CD4-positive, alpha-beta memory T cell (primary cell): ENCODE measurements at regions not wholly inside any gene's neighbourhood (a gene's known extent, or its start where the extent isn't known, plus 50 kb on each side); places are given as distances from the start of the nearest gene placed in this dataset.
A peak's percentile ranks its signal among the peaks of the same experiment; 100 is the strongest.

Source experiments
- CTCF ChIA-PET: fragments of 350-600 bp; sonication (Branson Sonifier 250); formaldehyde crosslinking; loops from one replicate; lab custom pipeline; 2021; ENCODE audit warnings: inconsistent platforms; ENCODE audit not compliant: partially characterized antibody; lab: Charles Lee
- POLR2A ChIA-PET: fragments of 350-600 bp; sonication (Branson Sonifier 250); formaldehyde crosslinking; loops from one replicate; lab custom pipeline; 2021; ENCODE audit not compliant: partially characterized antibody; lab: Charles Lee
- DNase-seq, 5 donors: peaks; one replicate each; pipeline versions ENCODE4 v3.0.0 to v3.0.0-alpha.2; 2020 to 2022; ENCODE audit warnings: mixed read lengths in 1 of 5
- H3K27ac ChIP-seq: one replicate; pipeline ENCODE4 v1.7.0; 2013; ENCODE audit warnings: low read depth, low read length
- H3K27me3 ChIP-seq: 2 replicates; pipeline ENCODE4 v1.7.0; 2013; ENCODE audit warnings: mild to moderate bottlenecking, low read length, moderate library complexity; ENCODE audit not compliant: insufficient read depth
- H3K36me3 ChIP-seq: 2 replicates; pipeline ENCODE4 v1.7.0; 2013; ENCODE audit warnings: mild to moderate bottlenecking, low read length, moderate library complexity; ENCODE audit not compliant: insufficient read depth
- H3K4me1 ChIP-seq: 2 replicates; pipeline ENCODE4 v1.7.0; 2013; ENCODE audit warnings: mild to moderate bottlenecking, low read length, moderate library complexity; ENCODE audit not compliant: insufficient read depth
- H3K4me3 ChIP-seq, 2 donors: one replicate each; pipeline ENCODE4 v1.7.0; 2013; ENCODE audit warnings: low read length in 2 of 2, mild to moderate bottlenecking in 1 of 2
- H3K9me3 ChIP-seq, 2 donors: one replicate each; pipeline ENCODE4 v1.7.0; 2013; ENCODE audit warnings: low read length in 2 of 2, control low read depth in 1 of 2; ENCODE audit not compliant: control insufficient read depth in 1 of 2
- H3K27ac Mint-ChIP-seq, 7 donors: one replicate each; pipeline ENCODE4 v1.8.0; 2020 to 2021; ENCODE audit warnings: mixed read lengths in 7 of 7, mild to moderate bottlenecking in 6 of 7, inconsistent platforms in 3 of 7, moderate library complexity in 3 of 7
- H3K27me3 Mint-ChIP-seq, 2 donors: one replicate each; pipeline ENCODE4 v1.8.0; 2020 to 2021; ENCODE audit warnings: mixed read lengths in 2 of 2
- H3K36me3 Mint-ChIP-seq, 2 donors: one replicate each; pipeline ENCODE4 v1.8.0; 2020 to 2021; ENCODE audit warnings: mixed read lengths in 2 of 2, inconsistent platforms in 1 of 2, mild to moderate bottlenecking in 1 of 2
- H3K4me1 Mint-ChIP-seq, 4 donors: one replicate each; pipeline ENCODE4 v1.8.0; 2020 to 2021; ENCODE audit warnings: mixed read lengths in 4 of 4, mild to moderate bottlenecking in 1 of 4
- H3K4me3 Mint-ChIP-seq, 8 donors: one replicate each; pipeline ENCODE4 v1.8.0; 2020 to 2021; ENCODE audit warnings: mixed read lengths in 8 of 8, mild to moderate bottlenecking in 7 of 8, moderate library complexity in 6 of 8, inconsistent platforms in 3 of 8
- H3K9me3 Mint-ChIP-seq, 8 donors: one replicate each; pipeline ENCODE4 v1.8.0; 2020 to 2021; ENCODE audit warnings: mixed read lengths in 8 of 8, mild to moderate bottlenecking in 5 of 8, inconsistent platforms in 3 of 8, moderate library complexity in 1 of 8
- intact Hi-C: fragments of 100-400 bp; cut with micrococcal nuclease; formaldehyde crosslinking; loops from one replicate; pipeline ENCODE4 v1.15.1; 2023

GRCh38 chr1:228987736-228988506 lies 252.6 kb downstream of the RHOU start:
- ChIA-PET POLR2A (no interaction called here), CTCF (no interaction called here)
- no peak overlapping the region for H3K4me3 ChIP-seq
- H3K27me3 ChIP-seq = no peaks in the 10 kb centered on the region
- intact Hi-C loops = no loop called here
- Mint-ChIP-seq H3K36me3 (no peaks in the 10 kb centered on the region), H3K4me1 (peaks cover 0 to 9% (median 3%) of the 10 kb centered on the region in 4 donors), H3K9me3 (no peaks in the 10 kb centered on the region), H3K27ac (no peak overlapping the region), H3K4me3 (no peak overlapping the region), H3K27me3 (no peaks in the 10 kb centered on the region)
- H3K9me3 ChIP-seq = no peaks in the 10 kb centered on the region
- no peak for DNase-seq
- H3K36me3 ChIP-seq = no peaks in the 10 kb centered on the region
- H3K27ac ChIP-seq = no peak overlapping the region
- no peaks in the 10 kb centered on the region for H3K4me1 ChIP-seq

GRCh38 chr1:228988664-228989063 lies 253.4 kb downstream of the RHOU start:
- peak overlapping the region in 1 of 7 donors; percentile 6 for H3K27ac Mint-ChIP-seq
- H3K27me3 ChIP-seq = no peaks in the 10 kb centered on the region
- no peaks in the 10 kb centered on the region for H3K36me3 ChIP-seq
- H3K9me3 ChIP-seq = no peaks in the 10 kb centered on the region
- H3K4me1 ChIP-seq = no peaks in the 10 kb centered on the region
- no peak for DNase-seq
- H3K4me1 Mint-ChIP-seq = peaks cover 0 to 9% (median 3%) of the 10 kb centered on the region in 4 donors
- ChIA-PET CTCF (no interaction called here), POLR2A (no interaction called here)
- no peak overlapping the region for H3K27ac ChIP-seq
- H3K4me3 Mint-ChIP-seq = no peak overlapping the region
- no peaks in the 10 kb centered on the region for H3K27me3 Mint-ChIP-seq
- no peaks in the 10 kb centered on the region for H3K36me3 Mint-ChIP-seq
- intact Hi-C loops = no loop called here
- no peak overlapping the region for H3K4me3 ChIP-seq
- H3K9me3 Mint-ChIP-seq = no peaks in the 10 kb centered on the region

- peaks cover 0 to 9% (median 3%) of the 10 kb centered on the region in 4 donors for H3K4me1 Mint-ChIP-seq
Measured at GRCh38 chr1:228989176-228989575, 253.9 kb downstream of the RHOU start.

GRCh38 chr1:228989676-228989991 lies 254.4 kb downstream of the RHOU start:
- H3K27ac Mint-ChIP-seq = peak overlapping the region in 1 of 7 donors; percentile 23
- CTCF ChIA-PET = interaction anchor here (1.2 kb wide), 1 partner anchor 99 kb away, joined by 4 read pairs; no protein-coding TSS in a partner anchor
- Histone ChIP-seq H3K9me3 (no peaks in the 10 kb centered on the region), H3K4me3 (no peak overlapping the region), H3K27ac (no peak overlapping the region), H3K36me3 (no peaks in the 10 kb centered on the region), H3K4me1 (no peaks in the 10 kb centered on the region), H3K27me3 (no peaks in the 10 kb centered on the region)
- no peaks in the 10 kb centered on the region for H3K36me3 Mint-ChIP-seq
- DNase-seq = no peak
- no peaks in the 10 kb centered on the region for H3K9me3 Mint-ChIP-seq
- peaks cover 0 to 9% (median 3%) of the 10 kb centered on the region in 4 donors for H3K4me1 Mint-ChIP-seq
- H3K27me3 Mint-ChIP-seq = no peaks in the 10 kb centered on the region
- intact Hi-C loops = no loop called here
- H3K4me3 Mint-ChIP-seq = no peak overlapping the region
- POLR2A ChIA-PET = no interaction called here

More at GRCh38 chr1:228989176-228989575, 253.9 kb downstream of the RHOU start:
- Mint-ChIP-seq H3K27me3 (no peaks in the 10 kb centered on the region), H3K9me3 (no peaks in the 10 kb centered on the region), H3K27ac (no peak overlapping the region), H3K36me3 (no peaks in the 10 kb centered on the region), H3K4me3 (no peak overlapping the region)
- H3K4me1 ChIP-seq = no peaks in the 10 kb centered on the region
- no peaks in the 10 kb centered on the region for H3K36me3 ChIP-seq
- intact Hi-C loops = no loop called here
- no peak for DNase-seq
- no peaks in the 10 kb centered on the region for H3K27me3 ChIP-seq
- H3K27ac ChIP-seq = no peak overlapping the region
- H3K9me3 ChIP-seq = no peaks in the 10 kb centered on the region
- CTCF ChIA-PET = no interaction called here
- no peak overlapping the region for H3K4me3 ChIP-seq
- POLR2A ChIA-PET = no interaction called here

- Histone ChIP-seq H3K36me3 (no peaks in the 10 kb centered on the region), H3K9me3 (no peaks in the 10 kb centered on the region), H3K4me3 (no peak overlapping the region), H3K4me1 (no peaks in the 10 kb centered on the region), H3K27ac (no peak overlapping the region), H3K27me3 (no peaks in the 10 kb centered on the region)
- peaks cover 0 to 9% (median 3%) of the 10 kb centered on the region in 4 donors for H3K4me1 Mint-ChIP-seq
- intact Hi-C loops = no loop called here
- no peaks in the 10 kb centered on the region for H3K9me3 Mint-ChIP-seq
- H3K36me3 Mint-ChIP-seq = no peaks in the 10 kb centered on the region
- ChIA-PET CTCF (interaction anchor here (1.2 kb wide), 1 partner anchor 100 kb away, joined by 4 read pairs; no protein-coding TSS in a partner anchor), POLR2A (no interaction called here)
- H3K4me3 Mint-ChIP-seq = no peak overlapping the region
- peak overlapping the region in 1 of 7 donors; percentile 23 for H3K27ac Mint-ChIP-seq
- H3K27me3 Mint-ChIP-seq = no peaks in the 10 kb centered on the region
- no peak for DNase-seq
Measured at GRCh38 chr1:228989992-228990827, 254.9 kb downstream of the RHOU start.

- POLR2A ChIA-PET = no interaction called here
- intact Hi-C loops = no loop called here
- H3K9me3 ChIP-seq = no peaks in the 10 kb centered on the region
- no peak overlapping the region for H3K4me3 Mint-ChIP-seq
- H3K27me3 Mint-ChIP-seq = no peaks in the 10 kb centered on the region
- no peaks in the 10 kb centered on the region for H3K27me3 ChIP-seq
- H3K36me3 Mint-ChIP-seq = no peaks in the 10 kb centered on the region
- no peak for DNase-seq
- H3K27ac ChIP-seq = no peak overlapping the region
- no peak overlapping the region for H3K27ac Mint-ChIP-seq
- CTCF ChIA-PET = no interaction called here
- H3K36me3 ChIP-seq = no peaks in the 10 kb centered on the region
- H3K4me3 ChIP-seq = no peak overlapping the region
- H3K4me1 Mint-ChIP-seq = peaks cover 0 to 9% (median 3%) of the 10 kb centered on the region in 4 donors
- no peaks in the 10 kb centered on the region for H3K4me1 ChIP-seq
- no peaks in the 10 kb centered on the region for H3K9me3 Mint-ChIP-seq
Measured at GRCh38 chr1:228990906-228991569, 255.8 kb downstream of the RHOU start.

- DNase-seq = no peak
- H3K27ac ChIP-seq = no peak overlapping the region
- no peak overlapping the region for H3K27ac Mint-ChIP-seq
- H3K4me3 ChIP-seq = no peak overlapping the region
- H3K36me3 ChIP-seq = no peaks in the 10 kb centered on the region
- no peak overlapping the region for H3K4me3 Mint-ChIP-seq
- no peaks in the 10 kb centered on the region for H3K9me3 ChIP-seq
- intact Hi-C loops = no loop called here
- H3K36me3 Mint-ChIP-seq = no peaks in the 10 kb centered on the region
- ChIA-PET CTCF (no interaction called here), POLR2A (no interaction called here)
- H3K27me3 ChIP-seq = no peaks in the 10 kb centered on the region
- no peaks in the 10 kb centered on the region for H3K9me3 Mint-ChIP-seq
- H3K27me3 Mint-ChIP-seq = no peaks in the 10 kb centered on the region
- no peaks in the 10 kb centered on the region for H3K4me1 ChIP-seq
- peaks cover 0 to 9% (median 3%) of the 10 kb centered on the region in 4 donors for H3K4me1 Mint-ChIP-seq
Measured at GRCh38 chr1:228992044-228992443, 256.8 kb downstream of the RHOU start.
